ENCODE measurements at regions not wholly inside any gene's neighbourhood (a gene's known extent, or its start where the extent isn't known, plus 50 kb on each side); places are given as distances from the start of the nearest gene placed in this dataset.
"Not testable (repeated sequence)": the region's sequence is repeated elsewhere in the genome, so short reads cannot be mapped to it uniquely, and the experiment has no call there.

DNA sequence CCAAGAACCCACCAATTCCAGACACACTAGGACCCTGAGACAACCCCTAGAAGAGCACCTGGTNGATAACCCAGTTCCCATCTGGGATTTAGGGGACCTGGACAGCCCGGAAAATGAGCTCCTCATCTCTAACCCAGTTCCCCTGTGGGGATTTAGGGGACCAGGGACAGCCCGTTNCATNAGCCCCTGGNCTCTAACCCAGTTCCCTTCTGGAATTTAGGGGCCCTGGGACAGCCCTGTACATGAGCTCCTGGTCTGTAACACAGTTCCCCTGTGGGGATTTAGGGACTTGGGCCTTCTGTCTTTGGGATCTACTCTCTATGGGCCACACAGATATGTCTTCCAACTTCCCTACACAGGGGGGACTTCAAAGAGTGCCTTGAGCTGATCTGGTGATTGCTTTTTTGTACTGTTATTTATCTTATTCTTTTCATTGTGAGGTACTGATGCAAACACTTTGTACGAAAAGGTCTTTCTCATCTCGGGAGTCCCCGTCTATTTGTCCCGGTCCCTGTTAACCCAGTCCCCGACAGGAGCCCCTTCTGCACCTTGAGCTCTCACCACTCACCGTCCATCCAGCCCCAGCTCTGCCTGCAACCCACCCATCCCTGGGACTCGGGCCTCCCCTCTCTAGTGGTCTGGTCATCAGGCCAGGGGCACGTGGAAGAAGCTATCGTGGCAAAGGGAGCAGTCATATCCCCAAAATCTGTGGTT, 58.2 kb upstream of the PLCXD1 start:
- H3K9me3 ChIP-seq (ENCODE audit: low read length); H3K36me3 ChIP-seq (ENCODE audit: low read depth, low read length); H3K27me3 ChIP-seq (ENCODE audit: low read length); intact Hi-C loops (cut with micrococcal nuclease); H4K20me1 ChIP-seq (ENCODE audit: low read length); H3K4me3 ChIP-seq (ENCODE audit: low read length); BruUV-seq (replicated peaks); ATAC-seq; H3K79me2 ChIP-seq (ENCODE audit: low read length); H3K4me1 ChIP-seq (ENCODE audit: insufficient read depth, low read length); H3K27ac ChIP-seq (ENCODE audit: low read length); H3K9me2 ChIP-seq (replicated peaks; ENCODE audit: low read length); H2AFZ ChIP-seq (ENCODE audit: low read length); POLR2A ChIA-PET (ENCODE audit: unreplicated experiment); H3K9ac ChIP-seq (ENCODE audit: low read length); CTCF ChIA-PET; H3F3A ChIP-seq (ENCODE audit: low read length, unreplicated experiment); H3K4me2 ChIP-seq (ENCODE audit: low read length); DNase-seq: not testable (repeated sequence)

DNA sequence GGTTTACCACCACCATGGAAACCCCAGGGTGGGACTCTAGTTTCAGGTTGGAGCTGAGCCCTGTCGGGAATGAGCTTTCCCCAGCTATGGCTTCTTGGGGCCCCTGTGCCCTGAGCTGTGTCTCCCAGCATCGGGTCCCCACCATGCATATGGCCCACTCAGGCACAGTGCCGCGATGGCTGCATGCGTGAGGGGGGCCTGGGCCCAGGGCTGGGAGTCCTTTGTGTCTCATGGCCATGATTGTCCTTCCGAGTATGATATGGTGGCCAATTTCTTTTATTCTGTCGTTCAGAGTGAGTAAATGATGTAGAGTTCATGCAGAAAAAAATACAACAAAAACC, 57.7 kb upstream of the PLCXD1 start:
- H3K4me3 ChIP-seq (ENCODE audit: low read length); intact Hi-C loops (cut with micrococcal nuclease); H3F3A ChIP-seq (ENCODE audit: low read length, unreplicated experiment); CTCF ChIA-PET; DNase-seq; H3K27me3 ChIP-seq (ENCODE audit: low read length); H2AFZ ChIP-seq (ENCODE audit: low read length); POLR2A ChIA-PET (ENCODE audit: unreplicated experiment); ATAC-seq; H3K36me3 ChIP-seq (ENCODE audit: low read depth, low read length); H3K9me3 ChIP-seq (ENCODE audit: low read length); H4K20me1 ChIP-seq (ENCODE audit: low read length); H3K4me1 ChIP-seq (ENCODE audit: insufficient read depth, low read length); H3K27ac ChIP-seq (ENCODE audit: low read length); H3K9me2 ChIP-seq (replicated peaks; ENCODE audit: low read length); H3K9ac ChIP-seq (ENCODE audit: low read length); H3K4me2 ChIP-seq (ENCODE audit: low read length); H3K79me2 ChIP-seq (ENCODE audit: low read length); BruUV-seq (replicated peaks): not testable (repeated sequence)

DNA sequence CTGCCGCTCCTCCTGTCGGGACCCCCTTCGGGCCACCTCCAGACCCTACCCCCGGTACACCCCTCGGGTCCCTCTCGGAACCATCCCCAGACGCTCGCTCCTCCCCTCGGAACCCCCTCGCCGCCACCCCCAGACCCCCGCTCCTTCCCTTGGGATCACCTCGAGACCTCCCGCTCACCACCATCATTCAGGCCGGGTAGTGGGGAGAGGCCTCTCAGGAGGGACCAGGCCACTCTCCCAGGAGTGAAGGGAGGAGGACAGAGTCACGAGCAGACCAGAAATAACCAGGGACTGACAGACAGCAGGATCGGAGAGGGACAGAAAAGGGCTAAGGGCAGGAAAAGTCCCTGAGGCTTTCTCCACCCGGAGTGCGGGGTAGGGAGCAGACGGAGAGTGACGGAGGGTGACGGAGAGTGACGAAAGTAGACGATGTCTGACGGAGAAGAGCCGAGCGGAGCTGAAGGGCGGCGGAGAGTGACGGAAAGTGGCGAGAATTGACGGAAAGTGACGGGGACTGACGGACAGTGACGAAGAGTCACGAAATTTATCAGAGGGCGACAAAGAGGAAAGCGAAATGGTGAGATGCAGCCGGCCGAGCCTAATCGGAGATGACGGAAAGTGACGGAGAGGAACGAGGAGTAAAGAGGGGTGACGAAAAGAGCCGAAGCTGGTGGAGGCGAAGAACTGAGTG, 54.6 kb upstream of the PLCXD1 start:
- H3K36me3 ChIP-seq (ENCODE audit: low read depth, low read length); H4K20me1 ChIP-seq (ENCODE audit: low read length); H3K4me1 ChIP-seq (ENCODE audit: insufficient read depth, low read length); H3K27me3 ChIP-seq (ENCODE audit: low read length); H3K4me2 ChIP-seq (ENCODE audit: low read length); H3K79me2 ChIP-seq (ENCODE audit: low read length); H2AFZ ChIP-seq (ENCODE audit: low read length); H3K9me3 ChIP-seq (ENCODE audit: low read length); CTCF ChIA-PET; POLR2A ChIA-PET (ENCODE audit: unreplicated experiment); H3K4me3 ChIP-seq (ENCODE audit: low read length); DNase-seq; H3K9ac ChIP-seq (ENCODE audit: low read length); H3F3A ChIP-seq (ENCODE audit: low read length, unreplicated experiment); H3K9me2 ChIP-seq (replicated peaks; ENCODE audit: low read length); intact Hi-C loops (cut with micrococcal nuclease); H3K27ac ChIP-seq (ENCODE audit: low read length); BruUV-seq (replicated peaks): not testable (repeated sequence)
- ATAC-seq: peak; percentile 22

DNA sequence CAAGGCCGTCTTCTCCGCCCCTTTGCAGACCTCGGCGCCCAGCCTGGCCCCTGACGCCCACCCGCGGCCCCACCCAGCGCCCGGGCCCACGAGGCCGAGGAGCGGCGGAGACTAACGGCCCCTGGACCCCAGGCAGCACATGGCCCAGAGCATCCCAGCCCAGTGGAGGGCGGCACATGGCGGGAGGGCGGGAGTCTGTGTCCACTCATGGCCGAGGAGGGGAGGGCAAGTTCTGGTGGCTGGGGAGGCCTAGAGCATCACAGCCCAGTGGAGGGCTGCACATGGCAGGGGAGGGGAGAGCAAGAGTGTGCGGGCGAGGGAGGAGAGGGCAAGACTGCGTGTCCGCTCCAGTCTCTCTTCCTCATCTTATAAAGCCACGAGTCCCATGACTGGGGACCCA, 53.8 kb upstream of the PLCXD1 start:
- CTCF ChIA-PET: not testable (repeated sequence)

More for the DNA sequence above, 53.8 kb upstream of the PLCXD1 start:
- H2AFZ ChIP-seq (ENCODE audit: low read length); H3K4me3 ChIP-seq (ENCODE audit: low read length); BruUV-seq (replicated peaks); H3K9ac ChIP-seq (ENCODE audit: low read length); intact Hi-C loops (cut with micrococcal nuclease); H3K27me3 ChIP-seq (ENCODE audit: low read length); POLR2A ChIA-PET (ENCODE audit: unreplicated experiment); H3K27ac ChIP-seq (ENCODE audit: low read length); H3K4me2 ChIP-seq (ENCODE audit: low read length); H3K9me3 ChIP-seq (ENCODE audit: low read length); H3K36me3 ChIP-seq (ENCODE audit: low read depth, low read length); H3K79me2 ChIP-seq (ENCODE audit: low read length); DNase-seq; H3K4me1 ChIP-seq (ENCODE audit: insufficient read depth, low read length); H4K20me1 ChIP-seq (ENCODE audit: low read length); ATAC-seq; H3F3A ChIP-seq (ENCODE audit: low read length, unreplicated experiment); H3K9me2 ChIP-seq (replicated peaks; ENCODE audit: low read length): not testable (repeated sequence)
